Astrocyte (in vitro differentiated cells and primary cell): ENCODE measurements at regions not wholly inside any gene's neighbourhood (a gene's known extent, or its start where the extent isn't known, plus 50 kb on each side); places are given as distances from the start of the nearest gene placed in this dataset.

Experiments used
- DNase-seq: peaks from one replicate; pipeline ENCODE4 v3.0.0-alpha.2; 2010; ENCODE audit warnings: low read depth
- FAIRE-seq: peaks from 2 replicates; lab custom pipeline; 2011; peaks lifted over from hg19 to GRCh38; lab: Jason Lieb, UNC
- H2AFZ ChIP-seq: 2 replicates; pipeline ENCODE4 v1.6.0; 2012; ENCODE audit warnings: low read depth, low read length, inconsistent platforms
- H3K27ac ChIP-seq: 2 replicates; pipeline ENCODE4 v1.5.1; 2011; ENCODE audit warnings: low read depth, low read length, inconsistent platforms
- H3K27me3 ChIP-seq: 2 replicates; pipeline ENCODE4 v1.6.0; 2011; ENCODE audit warnings: low read length, inconsistent platforms; ENCODE audit not compliant: insufficient read depth
- H3K36me3 ChIP-seq: 2 replicates; pipeline ENCODE4 v1.5.1; 2011; ENCODE audit warnings: low read length, inconsistent platforms; ENCODE audit not compliant: insufficient read depth
- H3K4me1 ChIP-seq: 2 replicates; pipeline ENCODE4 v1.5.1; 2011; ENCODE audit warnings: low read length, inconsistent platforms; ENCODE audit not compliant: insufficient read depth
- H3K4me2 ChIP-seq: 2 replicates; pipeline ENCODE4 v1.6.0; 2012; ENCODE audit warnings: low read length, inconsistent platforms
- H3K4me3 ChIP-seq: 2 replicates; pipeline ENCODE4 v1.5.1; 2011; ENCODE audit warnings: low read depth, mild to moderate bottlenecking, low read length, inconsistent platforms; ENCODE audit not compliant: insufficient read depth
- H3K79me2 ChIP-seq: 2 replicates; pipeline ENCODE4 v1.6.0; 2012; ENCODE audit warnings: mild to moderate bottlenecking, low read length, inconsistent platforms; ENCODE audit not compliant: insufficient read depth
- H3K9ac ChIP-seq: 2 replicates; pipeline ENCODE4 v1.6.0; 2012; ENCODE audit warnings: mild to moderate bottlenecking, low read length, inconsistent platforms
- H3K9me3 ChIP-seq: 2 replicates; pipeline ENCODE4 v1.5.1; 2012; ENCODE audit warnings: low read depth, mild to moderate bottlenecking, low read length, inconsistent platforms; ENCODE audit not compliant: insufficient read depth
- H4K20me1 ChIP-seq: 2 replicates; pipeline ENCODE4 v1.6.0; 2012; ENCODE audit warnings: low read length, inconsistent platforms; ENCODE audit not compliant: insufficient read depth
- H3K27ac Mint-ChIP-seq: one replicate; pipeline ENCODE4 v1.8.0; 2021; ENCODE audit warnings: mild to moderate bottlenecking, mixed read lengths; ENCODE audit not compliant: unreplicated experiment
- H3K27me3 Mint-ChIP-seq: one replicate; pipeline ENCODE4 v1.8.0; 2021; ENCODE audit warnings: low read depth, mixed read lengths; ENCODE audit not compliant: unreplicated experiment
- H3K36me3 Mint-ChIP-seq: one replicate; pipeline ENCODE4 v1.8.0; 2021; ENCODE audit warnings: low read depth, mixed read lengths; ENCODE audit not compliant: unreplicated experiment
- H3K4me1 Mint-ChIP-seq: one replicate; pipeline ENCODE4 v1.8.0; 2021; ENCODE audit warnings: low read depth, mixed read lengths; ENCODE audit not compliant: unreplicated experiment
- H3K4me3 Mint-ChIP-seq: one replicate; pipeline ENCODE4 v1.8.0; 2021; ENCODE audit warnings: mild to moderate bottlenecking, moderate library complexity, mixed read lengths; ENCODE audit not compliant: unreplicated experiment
- H3K9me3 Mint-ChIP-seq: one replicate; pipeline ENCODE4 v1.8.0; 2021; ENCODE audit warnings: mild to moderate bottlenecking, mixed read lengths; ENCODE audit not compliant: unreplicated experiment
- CTCF ChIP-seq: IDR thresholded peaks from 2 replicates; pipeline ENCODE4 v1.5.1; 2011; ENCODE audit warnings: low read depth, mild to moderate bottlenecking, inconsistent platforms, low read length, moderate library complexity; ENCODE audit not compliant: insufficient read depth
- EZH2 ChIP-seq: IDR thresholded peaks from 2 replicates; pipeline ENCODE4 v1.6.1; 2012; ENCODE audit warnings: mild to moderate bottlenecking, low read length, inconsistent platforms; ENCODE audit not compliant: insufficient read depth

GRCh38 chr7:83857691-83858090 is 208.8 kb upstream of the SEMA3E start:
- FAIRE-seq (no peak), DNase-seq (no peak)
- Histone ChIP-seq H3K36me3 (no peaks in the 10 kb centered on the region), H3K27ac (no peak overlapping the region), H3K79me2 (no peaks in the 10 kb centered on the region), H3K9me3 (no peaks in the 10 kb centered on the region), H4K20me1 (no peaks in the 10 kb centered on the region), H3K4me3 (no peak overlapping the region), H3K4me1 (no peaks in the 10 kb centered on the region), H3K9ac (no peak overlapping the region), H3K27me3 (no peaks in the 10 kb centered on the region), H3K4me2 (no peak overlapping the region), H2AFZ (no peak overlapping the region)
- H3K36me3 Mint-ChIP-seq: no peaks in the 10 kb centered on the region
- TF ChIP-seq EZH2 (no peak), CTCF (no peak)
- H3K4me3 Mint-ChIP-seq: no peak overlapping the region
- H3K27ac Mint-ChIP-seq: no peak overlapping the region
- H3K4me1 Mint-ChIP-seq: no peaks in the 10 kb centered on the region
- H3K27me3 Mint-ChIP-seq: no peaks in the 10 kb centered on the region
- no peaks in the 10 kb centered on the region for H3K9me3 Mint-ChIP-seq

- Mint-ChIP-seq H3K9me3 (no peaks in the 10 kb centered on the region), H3K27me3 (no peaks in the 10 kb centered on the region), H3K4me1 (peaks cover 2% of the 10 kb centered on the region), H3K36me3 (no peaks in the 10 kb centered on the region), H3K4me3 (no peak overlapping the region), H3K27ac (no peak overlapping the region)
- Histone ChIP-seq H3K4me2 (no peak overlapping the region), H3K36me3 (no peaks in the 10 kb centered on the region), H2AFZ (no peak overlapping the region), H3K4me1 (no peaks in the 10 kb centered on the region), H3K9ac (no peak overlapping the region), H4K20me1 (no peaks in the 10 kb centered on the region), H3K27me3 (no peaks in the 10 kb centered on the region), H3K9me3 (no peaks in the 10 kb centered on the region), H3K27ac (no peak overlapping the region), H3K79me2 (no peaks in the 10 kb centered on the region), H3K4me3 (no peak overlapping the region)
- DNase-seq (no peak), FAIRE-seq (no peak)
- TF ChIP-seq EZH2 (no peak), CTCF (no peak)
These were observed 207.2 kb upstream of the SEMA3E start for GRCh38 chr7:83856094-83856493.

GRCh38 chr7:83852136-83852535 is 203.2 kb upstream of the SEMA3E start:
- H3K4me1 Mint-ChIP-seq: peaks cover 2% of the 10 kb centered on the region
- FAIRE-seq (no peak), DNase-seq (peak; percentile 26)

More at GRCh38 chr7:83852136-83852535, 203.2 kb upstream of the SEMA3E start:
- no peak overlapping the region for H3K27ac Mint-ChIP-seq
- no peaks in the 10 kb centered on the region for H3K9me3 ChIP-seq
- no peak overlapping the region for H3K4me3 ChIP-seq
- H3K27ac ChIP-seq: no peak overlapping the region
- no peaks in the 10 kb centered on the region for H3K79me2 ChIP-seq
- no peaks in the 10 kb centered on the region for H3K4me1 ChIP-seq
- no peaks in the 10 kb centered on the region for H3K36me3 Mint-ChIP-seq
- no peaks in the 10 kb centered on the region for H4K20me1 ChIP-seq
- H3K4me3 Mint-ChIP-seq: no peak overlapping the region
- no peaks in the 10 kb centered on the region for H3K27me3 Mint-ChIP-seq
- no peaks in the 10 kb centered on the region for H3K27me3 ChIP-seq
- H3K9ac ChIP-seq: no peak overlapping the region
- no peak overlapping the region for H2AFZ ChIP-seq
- H3K36me3 ChIP-seq: no peaks in the 10 kb centered on the region
- H3K4me2 ChIP-seq: no peak overlapping the region
- TF ChIP-seq EZH2: no peak
- no peak for TF ChIP-seq CTCF
- no peaks in the 10 kb centered on the region for H3K9me3 Mint-ChIP-seq
